Naive thymus-derived CD8-positive, alpha-beta T cell (primary cell): ENCODE measurements at regions not wholly inside any gene's neighbourhood (a gene's known extent, or its start where the extent isn't known, plus 50 kb on each side); places are given as distances from the start of the nearest gene placed in this dataset.

Experiments used
- ATAC-seq, 2 donors: fragments of 150-1000 bp; cut with Tn5 transposase in 1 of 2; sonication (Bioruptor Pico), chemical (Tn5 transposase) in 1 of 2; 1 replicate in 1 of 2; 2 replicates in 1 of 2; pipeline ENCODE4 v1.10.0; 2021; ENCODE audit warnings: mild to moderate bottlenecking in 2 of 2, moderate library complexity in 2 of 2
- POLR2A ChIA-PET: fragments of 350-600 bp; sonication (Branson Sonifier 250); formaldehyde crosslinking; loops from one replicate; lab custom pipeline; 2021; ENCODE audit warnings: antibody characterized with exemption; lab: Charles Lee
- DNase-seq, 10 donors: peaks; one replicate each; pipeline versions ENCODE4 v3.0.0 to v3.0.0-alpha.2; 2020 to 2022
- H3K27ac Mint-ChIP-seq, 10 donors: one replicate each; pipeline ENCODE4 v1.8.0; 2020 to 2022; ENCODE audit warnings: mild to moderate bottlenecking in 10 of 10, mixed read lengths in 10 of 10, moderate library complexity in 4 of 10, inconsistent platforms in 1 of 10
- H3K27me3 Mint-ChIP-seq, 5 donors: one replicate each; pipeline ENCODE4 v1.8.0; 2021 to 2022; ENCODE audit warnings: mixed read lengths in 5 of 5
- H3K36me3 Mint-ChIP-seq, 3 donors: one replicate each; pipeline ENCODE4 v1.8.0; 2020 to 2022; ENCODE audit warnings: mixed read lengths in 3 of 3, mild to moderate bottlenecking in 2 of 3, inconsistent platforms in 1 of 3
- H3K4me1 Mint-ChIP-seq, 4 donors: one replicate each; pipeline ENCODE4 v1.8.0; 2021 to 2022; ENCODE audit warnings: mixed read lengths in 4 of 4
- H3K4me3 Mint-ChIP-seq, 10 donors: one replicate each; pipeline ENCODE4 v1.8.0; 2020 to 2022; ENCODE audit warnings: mild to moderate bottlenecking in 10 of 10, mixed read lengths in 10 of 10, moderate library complexity in 6 of 10, inconsistent platforms in 1 of 10
- H3K9me3 Mint-ChIP-seq, 9 donors: one replicate each; pipeline ENCODE4 v1.8.0; 2020 to 2022; ENCODE audit warnings: mixed read lengths in 9 of 9, mild to moderate bottlenecking in 3 of 9, inconsistent platforms in 1 of 9, moderate library complexity in 1 of 9

- POLR2A ChIA-PET = no interaction called here
- Mint-ChIP-seq H3K36me3 (no peaks in the 10 kb centered on the region), H3K27ac (peak overlapping the region in 1 of 10 donors; percentile 42), H3K27me3 (peaks cover 4 to 23% (median 21%) of the 10 kb centered on the region in 5 donors), H3K9me3 (no peaks in the 10 kb centered on the region), H3K4me1 (peaks cover 0 to 3% (median 0%) of the 10 kb centered on the region in 4 donors), H3K4me3 (no peak overlapping the region)
- ATAC-seq (no peak), DNase-seq (no peak)
These were observed 98.3 kb downstream of the SPTSSA start for GRCh38 chr14:34363733-34364134.

GRCh38 chr14:34362641-34363251 lies 99.3 kb downstream of the SPTSSA start:
- H3K4me1 Mint-ChIP-seq = peaks cover 0 to 3% (median 0%) of the 10 kb centered on the region in 4 donors
- no peaks in the 10 kb centered on the region for H3K9me3 Mint-ChIP-seq
- POLR2A ChIA-PET = no interaction called here
- ATAC-seq (no peak), DNase-seq (no peak)
- no peaks in the 10 kb centered on the region for H3K36me3 Mint-ChIP-seq
- no peak overlapping the region for H3K4me3 Mint-ChIP-seq
- no peak overlapping the region for H3K27ac Mint-ChIP-seq
- peaks cover 4 to 21% (median 21%) of the 10 kb centered on the region in 5 donors for H3K27me3 Mint-ChIP-seq

GRCh38 chr14:34361504-34362011 lies 100.5 kb downstream of the SPTSSA start:
- Mint-ChIP-seq H3K36me3 (no peaks in the 10 kb centered on the region), H3K4me3 (no peak overlapping the region), H3K27ac (no peak overlapping the region), H3K27me3 (peaks cover 4 to 21% (median 19%) of the 10 kb centered on the region in 5 donors), H3K4me1 (peaks cover 0 to 3% (median 0%) of the 10 kb centered on the region in 4 donors), H3K9me3 (no peaks in the 10 kb centered on the region)
- DNase-seq = no peak
- POLR2A ChIA-PET = no interaction called here
- no peak for ATAC-seq

- Mint-ChIP-seq H3K36me3 (no peaks in the 10 kb centered on the region), H3K27ac (peak overlapping the region in 2 of 10 donors; percentile 1 to 58), H3K4me3 (no peak overlapping the region), H3K9me3 (no peaks in the 10 kb centered on the region), H3K27me3 (peaks cover 4 to 21% (median 14%) of the 10 kb centered on the region in 5 donors), H3K4me1 (peaks cover 0 to 3% (median 0%) of the 10 kb centered on the region in 4 donors)
- ATAC-seq (no peak), DNase-seq (no peak)
- POLR2A ChIA-PET = no interaction called here
These were observed 102.5 kb downstream of the SPTSSA start for GRCh38 chr14:34359420-34360117.

DNA sequence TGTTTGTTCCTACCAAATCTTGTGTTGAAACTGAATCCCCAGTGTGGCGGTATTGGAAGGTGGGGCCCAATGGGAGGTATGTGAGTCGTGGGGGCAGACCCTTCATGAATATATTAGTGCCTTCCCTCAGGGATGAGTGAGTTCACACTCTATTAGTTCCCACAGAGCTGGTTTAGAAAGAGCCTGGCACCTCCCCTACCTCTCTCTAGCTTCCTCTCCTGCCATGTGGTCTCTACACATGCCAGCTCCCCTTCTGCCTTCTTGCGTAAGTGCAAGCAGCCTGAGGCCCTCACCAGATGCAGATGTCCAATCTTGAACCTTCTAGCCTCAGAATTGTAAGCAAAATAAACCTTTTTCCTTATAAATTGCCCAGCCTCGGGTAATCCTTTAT lies 105.8 kb downstream of the SPTSSA start:
- no peak overlapping the region for H3K4me3 Mint-ChIP-seq
- no peaks in the 10 kb centered on the region for H3K9me3 Mint-ChIP-seq
- no peaks in the 10 kb centered on the region for H3K36me3 Mint-ChIP-seq
- no peaks in the 10 kb centered on the region for H3K27me3 Mint-ChIP-seq
- POLR2A ChIA-PET = no interaction called here
- DNase-seq = no peak
- H3K4me1 Mint-ChIP-seq = peaks cover 0 to 3% (median 0%) of the 10 kb centered on the region in 4 donors
- ATAC-seq = no peak
- H3K27ac Mint-ChIP-seq = no peak overlapping the region

- no peak overlapping the region for H3K4me3 Mint-ChIP-seq
- no peaks in the 10 kb centered on the region for H3K27me3 Mint-ChIP-seq
- POLR2A ChIA-PET = no interaction called here
- no peaks in the 10 kb centered on the region for H3K36me3 Mint-ChIP-seq
- H3K27ac Mint-ChIP-seq = no peak overlapping the region
- ATAC-seq (no peak), DNase-seq (no peak)
- H3K9me3 Mint-ChIP-seq = no peaks in the 10 kb centered on the region
- H3K4me1 Mint-ChIP-seq = peaks cover 0 to 3% (median 0%) of the 10 kb centered on the region in 4 donors
These were observed 106.3 kb downstream of the SPTSSA start for GRCh38 chr14:34355584-34356263.

DNA sequence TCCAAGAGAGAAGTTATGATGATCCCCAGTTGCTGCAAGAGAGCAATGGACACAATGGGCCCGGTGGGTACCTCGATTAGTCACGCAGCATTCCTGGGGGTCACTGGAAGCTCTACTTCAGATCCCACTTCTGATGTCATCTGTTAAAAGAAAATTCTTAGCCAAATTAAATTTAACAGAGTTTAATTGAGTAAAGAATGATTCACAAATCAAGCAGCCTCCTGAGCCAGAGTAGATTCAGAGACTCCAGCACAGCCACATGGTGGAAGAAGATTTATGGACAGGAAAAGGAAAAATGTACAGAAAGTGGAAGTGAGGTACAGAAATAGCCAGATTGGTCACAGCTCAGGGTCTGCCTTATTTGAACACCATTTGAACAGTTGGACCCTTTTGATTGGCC lies 107.5 kb downstream of the SPTSSA start:
- no peaks in the 10 kb centered on the region for H3K9me3 Mint-ChIP-seq
- no peaks in the 10 kb centered on the region for H3K27me3 Mint-ChIP-seq
- peaks cover 0 to 3% (median 0%) of the 10 kb centered on the region in 4 donors for H3K4me1 Mint-ChIP-seq
- POLR2A ChIA-PET = no interaction called here
- H3K4me3 Mint-ChIP-seq = no peak overlapping the region
- H3K36me3 Mint-ChIP-seq = no peaks in the 10 kb centered on the region
- DNase-seq (no peak), ATAC-seq (no peak)
- no peak overlapping the region for H3K27ac Mint-ChIP-seq

- no peaks in the 10 kb centered on the region for H3K27me3 Mint-ChIP-seq
- H3K9me3 Mint-ChIP-seq = no peaks in the 10 kb centered on the region
- POLR2A ChIA-PET = no interaction called here
- no peaks in the 10 kb centered on the region for H3K36me3 Mint-ChIP-seq
- no peak overlapping the region for H3K4me3 Mint-ChIP-seq
- no peaks in the 10 kb centered on the region for H3K4me1 Mint-ChIP-seq
- no peak for ATAC-seq
- peak in 1 of 10 donors; percentile 16 for DNase-seq
- H3K27ac Mint-ChIP-seq = no peak overlapping the region
These were observed 111.1 kb downstream of the SPTSSA start for GRCh38 chr14:34350903-34351302.

DNA sequence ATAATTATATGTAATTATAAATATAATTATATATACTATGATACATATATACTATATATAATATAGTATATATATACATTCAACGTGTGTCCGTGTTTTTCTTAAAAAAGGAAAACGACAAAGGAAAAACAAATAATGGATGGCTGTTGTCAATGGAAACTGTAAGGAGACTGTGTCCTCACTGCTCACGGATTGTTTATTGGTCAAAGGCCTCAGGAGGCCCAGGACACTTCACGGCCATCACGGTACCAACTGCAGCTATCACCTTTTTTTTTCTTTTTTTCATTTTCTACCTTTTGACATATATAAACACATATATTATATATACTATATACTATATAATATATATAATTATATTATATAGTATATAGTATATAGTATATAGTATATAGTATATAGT lies 113.4 kb downstream of the SPTSSA start:
- no peaks in the 10 kb centered on the region for H3K9me3 Mint-ChIP-seq
- no peaks in the 10 kb centered on the region for H3K4me1 Mint-ChIP-seq
- ATAC-seq (no peak), DNase-seq (no peak)
- POLR2A ChIA-PET = no interaction called here
- H3K4me3 Mint-ChIP-seq = no peak overlapping the region
- no peaks in the 10 kb centered on the region for H3K36me3 Mint-ChIP-seq
- H3K27ac Mint-ChIP-seq = no peak overlapping the region
- peaks cover 0 to under 1% (median 0%) of the 10 kb centered on the region in 5 donors for H3K27me3 Mint-ChIP-seq

GRCh38 chr14:34347683-34348082 lies 114.4 kb downstream of the SPTSSA start:
- POLR2A ChIA-PET = no interaction called here
- H3K4me3 Mint-ChIP-seq = no peak overlapping the region
- no peaks in the 10 kb centered on the region for H3K36me3 Mint-ChIP-seq
- H3K27ac Mint-ChIP-seq = peak overlapping the region in 1 of 10 donors; percentile 45
- no peak for ATAC-seq
- no peaks in the 10 kb centered on the region for H3K4me1 Mint-ChIP-seq
- H3K27me3 Mint-ChIP-seq = peaks cover 0 to 6% (median 0%) of the 10 kb centered on the region in 5 donors
- peaks cover 0 to 2% (median 0%) of the 10 kb centered on the region in 9 donors for H3K9me3 Mint-ChIP-seq
- DNase-seq = no peak

DNA sequence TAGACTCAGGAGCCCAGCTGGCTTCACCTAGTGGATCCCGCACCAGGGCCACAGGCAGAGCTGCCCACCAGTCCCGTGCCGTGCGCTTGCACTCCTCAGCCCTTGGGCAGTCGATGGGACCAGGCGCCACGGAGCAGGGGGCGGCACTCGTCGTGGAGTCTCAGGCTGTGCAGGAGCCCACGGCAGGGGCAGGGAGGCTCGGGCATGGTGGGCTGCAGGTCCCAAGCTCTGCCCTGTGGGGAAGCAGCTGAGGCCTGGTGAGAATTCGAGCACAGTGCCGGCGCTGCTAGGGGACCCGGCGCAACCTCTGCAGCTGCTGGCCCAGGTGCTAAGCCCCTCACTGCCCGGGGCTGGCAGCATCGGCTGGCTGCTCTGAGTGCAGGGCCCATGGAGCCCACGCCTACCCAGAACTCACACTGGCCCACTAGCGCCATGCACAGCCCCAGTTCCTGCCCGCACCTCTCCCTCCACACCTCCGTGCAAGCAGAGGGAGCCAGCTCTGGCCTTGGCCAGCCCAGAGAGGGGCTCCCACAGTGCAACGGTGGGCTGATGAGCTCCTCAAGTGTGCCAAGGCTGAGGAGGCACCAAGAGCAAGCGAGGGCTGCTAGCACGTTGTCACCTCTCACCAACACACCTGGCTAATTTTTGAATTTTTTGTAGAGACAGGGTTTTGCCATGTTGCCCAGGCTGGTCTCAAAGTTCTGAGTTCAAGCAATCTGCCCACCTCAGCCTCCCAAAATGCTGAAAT lies 116.1 kb downstream of the SPTSSA start:
- Mint-ChIP-seq H3K9me3 (peaks cover 0 to 2% (median 0%) of the 10 kb centered on the region in 9 donors), H3K27ac (no peak overlapping the region), H3K4me3 (no peak overlapping the region), H3K4me1 (no peaks in the 10 kb centered on the region), H3K27me3 (peaks cover 0 to 6% (median 0%) of the 10 kb centered on the region in 5 donors), H3K36me3 (no peaks in the 10 kb centered on the region)
- DNase-seq (no peak), ATAC-seq (no peak)
- POLR2A ChIA-PET = no interaction called here

GRCh38 chr14:34344318-34344717 lies 117.7 kb downstream of the SPTSSA start:
- peaks cover 0 to 2% (median 0%) of the 10 kb centered on the region in 4 donors for H3K4me1 Mint-ChIP-seq
- ATAC-seq = no peak
- H3K27me3 Mint-ChIP-seq = peaks cover 0 to 6% (median 0%) of the 10 kb centered on the region in 5 donors
- no peak overlapping the region for H3K4me3 Mint-ChIP-seq
- no peaks in the 10 kb centered on the region for H3K36me3 Mint-ChIP-seq
- POLR2A ChIA-PET = no interaction called here
- peaks cover 0 to 2% (median 0%) of the 10 kb centered on the region in 9 donors for H3K9me3 Mint-ChIP-seq
- no peak overlapping the region for H3K27ac Mint-ChIP-seq
- no peak for DNase-seq
